Embryonic facial prominence (tissue), 1 donor: ENCODE measurements at regions not wholly inside any gene's neighbourhood (a gene's known extent, or its start where the extent isn't known, plus 50 kb on each side); places are given as distances from the start of the nearest gene placed in this dataset.

Experiments used
- DNase-seq: peaks from one replicate; pipeline ENCODE4 v3.0.0-alpha.2; 2016; ENCODE audit errors: extremely low spot score

- no peak for DNase-seq
These were observed 123.4 kb downstream of the NXNL2 start for GRCh38 chr9:88658311-88658822.

GRCh38 chr9:88659126-88659525 is 124.1 kb downstream of the NXNL2 start:
- DNase-seq = no peak

GRCh38 chr9:88660611-88661010 is 125.6 kb downstream of the NXNL2 start:
- no peak for DNase-seq

GRCh38 chr9:88661759-88662158 is 126.8 kb downstream of the NXNL2 start:
- DNase-seq = no peak

- no peak for DNase-seq
These were observed 128.9 kb downstream of the NXNL2 start for GRCh38 chr9:88663771-88664419.

GRCh38 chr9:88664773-88665172 is 129.8 kb downstream of the NXNL2 start:
- DNase-seq = no peak

- no peak for DNase-seq
These were observed 138.1 kb downstream of the NXNL2 start for GRCh38 chr9:88672874-88673689.

- DNase-seq = no peak
These were observed 138.9 kb downstream of the NXNL2 start for GRCh38 chr9:88673886-88674285.

- DNase-seq = no peak
These were observed 141.7 kb downstream of the NXNL2 start for GRCh38 chr9:88676644-88677043.

- DNase-seq = no peak
These were observed 143.0 kb downstream of the NXNL2 start for GRCh38 chr9:88678008-88678407.

- no peak for DNase-seq
These were observed 143.5 kb downstream of the NXNL2 start for GRCh38 chr9:88678431-88678830.

- no peak for DNase-seq
These were observed 145.1 kb downstream of the NXNL2 start for GRCh38 chr9:88680041-88680440.

- no peak for DNase-seq
These were observed 145.7 kb downstream of the NXNL2 start for GRCh38 chr9:88680505-88681160.

- no peak for DNase-seq
These were observed 146.5 kb downstream of the NXNL2 start for GRCh38 chr9:88681434-88681833.

- DNase-seq = no peak
These were observed 147.5 kb downstream of the NXNL2 start for GRCh38 chr9:88682431-88682831.

GRCh38 chr9:88684046-88684445 is 149.1 kb downstream of the NXNL2 start:
- DNase-seq = no peak

GRCh38 chr9:88684845-88685244 is 149.9 kb downstream of the NXNL2 start:
- DNase-seq = no peak

- DNase-seq = no peak
These were observed 151.0 kb downstream of the NXNL2 start for GRCh38 chr9:88685966-88686365.

GRCh38 chr9:88689509-88690298 is 154.7 kb downstream of the NXNL2 start:
- no peak for DNase-seq

- DNase-seq = no peak
These were observed 155.7 kb downstream of the NXNL2 start for GRCh38 chr9:88690628-88691027.

GRCh38 chr9:88691091-88691490 is 156.1 kb downstream of the NXNL2 start:
- DNase-seq = no peak

- DNase-seq = no peak
These were observed 156.8 kb downstream of the NXNL2 start for GRCh38 chr9:88691811-88692210.
